SU-DHL-6 (cell line): ENCODE measurements at regions not wholly inside any gene's neighbourhood (a gene's known extent, or its start where the extent isn't known, plus 50 kb on each side); places are given as distances from the start of the nearest gene placed in this dataset.

Experiments
- H2AFZ ChIP-seq: fragments of 200-600 bp; sonication (generic); 2 replicates; pipeline ENCODE4 v1.6.1; 2014; ENCODE audit warnings: low read depth, mild to moderate bottlenecking, moderate library complexity, mixed read lengths, antibody characterized with exemption, low read length; ENCODE audit not compliant: severe bottlenecking
- H3F3A ChIP-seq: fragments of 200-600 bp; shearing (Covaris generic); 2 replicates; pipeline ENCODE4 v1.6.0; 2016; ENCODE audit warnings: antibody characterized with exemption, mild to moderate bottlenecking; ENCODE audit not compliant: insufficient read depth
- H3K27ac ChIP-seq: fragments of 200-600 bp; sonication (generic); 2 replicates; pipeline ENCODE4 v1.5.1; 2016; ENCODE audit warnings: low read depth, mild to moderate bottlenecking, low read length, moderate library complexity, mixed read lengths
- H3K27me3 ChIP-seq: fragments of 200-600 bp; sonication (generic), shearing (Covaris generic); 2 replicates; pipeline ENCODE4 v1.6.0; 2014; ENCODE audit warnings: mild to moderate bottlenecking, low read length
- H3K36me3 ChIP-seq: fragments of 200-600 bp; sonication (generic); 2 replicates; pipeline ENCODE4 v1.6.1; 2014; ENCODE audit warnings: mild to moderate bottlenecking, low read length, mixed read lengths
- H3K4me2 ChIP-seq: fragments of 300-600, 200-600 bp; shearing (Covaris generic), sonication (generic); 2 replicates; pipeline ENCODE4 v1.6.0; 2014; ENCODE audit warnings: low read length, low read depth, mild to moderate bottlenecking; ENCODE audit not compliant: poor library complexity, severe bottlenecking
- H3K4me3 ChIP-seq: fragments of 200-600 bp; sonication (generic); 2 replicates; pipeline ENCODE4 v1.5.1; 2014; ENCODE audit warnings: antibody characterized with exemption, low read length, mild to moderate bottlenecking, mixed read lengths; ENCODE audit not compliant: insufficient read depth, poor library complexity, severe bottlenecking
- H3K79me2 ChIP-seq: fragments of 200-600 bp; sonication (generic); 2 replicates; pipeline ENCODE4 v1.6.1; 2014; ENCODE audit warnings: mild to moderate bottlenecking, low read length, moderate library complexity; ENCODE audit not compliant: insufficient read depth
- H3K9ac ChIP-seq: fragments of 200-600 bp; sonication (generic); 2 replicates; pipeline ENCODE4 v1.7.0; 2014; ENCODE audit warnings: mild to moderate bottlenecking, low read length
- H3K9me2 ChIP-seq: fragments of 200-600 bp; sonication (generic); replicated peaks from 2 replicates; pipeline ENCODE4 v1.6.1; 2014; ENCODE audit warnings: low read length; ENCODE audit not compliant: insufficient read depth
- H3K9me3 ChIP-seq: fragments of 200-600 bp; sonication (generic); 2 replicates; pipeline ENCODE4 v1.6.1; 2014; ENCODE audit warnings: low read length, mixed read lengths; ENCODE audit not compliant: insufficient read depth
- H4K20me1 ChIP-seq: fragments of 200-600 bp; sonication (generic); 2 replicates; pipeline ENCODE4 v1.6.1; 2014; ENCODE audit warnings: low read depth, mild to moderate bottlenecking, antibody characterized with exemption, low read length, moderate library complexity, mixed read lengths
- EZH2phosphoT487 ChIP-seq: fragments of 200-600 bp; sonication (generic), shearing (Covaris generic); conservative IDR thresholded peaks from 2 replicates; pipeline ENCODE4 v1.6.1; 2018; ENCODE audit warnings: mild to moderate bottlenecking, antibody characterized with exemption, low read length, moderate library complexity, mixed read lengths
- TF ChIP-seq, protein P1 (sequence below): fragments of 200-600 bp; sonication (generic); IDR thresholded peaks from one replicate; pipeline ENCODE4 v1.5.1; 2017; ENCODE audit warnings: antibody characterized with exemption, mild to moderate bottlenecking, low read length, moderate library complexity; ENCODE audit not compliant: insufficient read depth, poor library complexity, severe bottlenecking

DNA sequence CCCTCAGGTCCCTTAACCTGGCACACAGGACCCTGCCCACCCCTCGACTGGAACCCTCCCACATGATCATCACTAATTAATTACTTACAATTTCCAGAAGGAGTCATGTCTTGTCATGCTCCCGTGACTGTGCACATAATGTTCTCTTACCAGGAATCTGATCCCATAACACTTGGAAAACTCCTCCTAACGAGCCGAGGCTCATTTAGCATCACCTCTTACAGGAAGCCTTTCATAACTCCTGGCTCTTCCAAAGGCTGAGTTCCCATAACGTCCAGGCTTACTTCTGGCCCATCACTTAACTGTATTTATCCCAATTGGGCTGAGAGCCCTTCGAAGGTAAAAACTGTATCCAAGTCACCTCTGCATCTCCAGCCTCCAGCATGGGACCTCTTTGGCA lies 147.9 kb upstream of the JUN start:
- Histone ChIP-seq H3K4me3 (no peak overlapping the region), H3K27me3 (no peaks in the 10 kb centered on the region), H3F3A (no peaks in the 10 kb centered on the region), H3K9me2 (no peaks in the 10 kb centered on the region), H3K27ac (no peak overlapping the region), H3K9ac (no peak overlapping the region), H2AFZ (no peak overlapping the region), H4K20me1 (no peaks in the 10 kb centered on the region), H3K9me3 (no peaks in the 10 kb centered on the region), H3K4me2 (no peak overlapping the region), H3K36me3 (no peaks in the 10 kb centered on the region), H3K79me2 (no peaks in the 10 kb centered on the region)
- TF ChIP-seq, protein P1, sequence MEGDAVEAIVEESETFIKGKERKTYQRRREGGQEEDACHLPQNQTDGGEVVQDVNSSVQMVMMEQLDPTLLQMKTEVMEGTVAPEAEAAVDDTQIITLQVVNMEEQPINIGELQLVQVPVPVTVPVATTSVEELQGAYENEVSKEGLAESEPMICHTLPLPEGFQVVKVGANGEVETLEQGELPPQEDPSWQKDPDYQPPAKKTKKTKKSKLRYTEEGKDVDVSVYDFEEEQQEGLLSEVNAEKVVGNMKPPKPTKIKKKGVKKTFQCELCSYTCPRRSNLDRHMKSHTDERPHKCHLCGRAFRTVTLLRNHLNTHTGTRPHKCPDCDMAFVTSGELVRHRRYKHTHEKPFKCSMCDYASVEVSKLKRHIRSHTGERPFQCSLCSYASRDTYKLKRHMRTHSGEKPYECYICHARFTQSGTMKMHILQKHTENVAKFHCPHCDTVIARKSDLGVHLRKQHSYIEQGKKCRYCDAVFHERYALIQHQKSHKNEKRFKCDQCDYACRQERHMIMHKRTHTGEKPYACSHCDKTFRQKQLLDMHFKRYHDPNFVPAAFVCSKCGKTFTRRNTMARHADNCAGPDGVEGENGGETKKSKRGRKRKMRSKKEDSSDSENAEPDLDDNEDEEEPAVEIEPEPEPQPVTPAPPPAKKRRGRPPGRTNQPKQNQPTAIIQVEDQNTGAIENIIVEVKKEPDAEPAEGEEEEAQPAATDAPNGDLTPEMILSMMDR = no peak
- no peak for TF ChIP-seq EZH2phosphoT487

DNA sequence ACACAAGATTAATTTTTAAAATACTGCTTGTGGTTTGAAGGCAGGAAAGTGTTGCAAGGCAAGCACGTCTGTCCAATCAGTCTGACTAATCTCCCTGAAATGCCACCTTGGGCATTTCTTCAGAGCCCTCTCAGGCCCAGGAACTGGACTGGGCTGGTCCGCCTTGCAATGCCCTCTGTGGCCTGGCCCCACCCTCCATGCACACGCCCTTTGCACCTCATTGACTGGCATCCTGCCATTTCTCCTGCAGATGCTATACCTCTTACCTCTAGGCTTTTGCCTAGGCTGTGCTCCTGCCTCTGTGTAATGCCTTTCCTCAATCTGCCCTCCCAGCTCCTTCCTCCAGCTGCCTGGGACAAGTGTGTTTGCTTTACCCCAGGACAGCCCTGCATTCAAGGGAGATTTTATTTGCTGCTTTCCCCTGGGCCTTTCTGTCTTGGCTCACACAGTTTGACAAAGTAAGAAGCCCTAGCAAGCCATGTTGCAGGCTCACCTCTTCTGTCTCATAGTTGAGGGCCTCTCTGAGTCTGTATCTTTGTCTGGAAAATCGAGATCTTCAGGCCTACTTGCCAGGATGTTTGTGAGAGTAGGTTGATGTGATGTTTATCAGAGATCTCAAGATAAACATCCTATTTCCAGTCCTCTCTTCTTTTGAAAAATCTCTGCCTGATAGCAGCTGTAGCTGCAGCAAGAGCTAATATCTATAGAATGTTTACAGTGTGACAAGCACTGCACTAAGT lies 149.2 kb upstream of the JUN start:
- no peaks in the 10 kb centered on the region for H3K36me3 ChIP-seq
- TF ChIP-seq, protein P1 = no peak
- TF ChIP-seq EZH2phosphoT487 = no peak
- no peaks in the 10 kb centered on the region for H3F3A ChIP-seq
- no peaks in the 10 kb centered on the region for H3K27me3 ChIP-seq
- H3K9ac ChIP-seq = no peak overlapping the region
- H3K4me3 ChIP-seq = no peak overlapping the region
- no peaks in the 10 kb centered on the region for H3K9me2 ChIP-seq
- H3K9me3 ChIP-seq = no peaks in the 10 kb centered on the region
- H3K4me2 ChIP-seq = no peak overlapping the region
- no peaks in the 10 kb centered on the region for H3K79me2 ChIP-seq
- no peak overlapping the region for H3K27ac ChIP-seq
- no peaks in the 10 kb centered on the region for H4K20me1 ChIP-seq
- no peak overlapping the region for H2AFZ ChIP-seq

DNA sequence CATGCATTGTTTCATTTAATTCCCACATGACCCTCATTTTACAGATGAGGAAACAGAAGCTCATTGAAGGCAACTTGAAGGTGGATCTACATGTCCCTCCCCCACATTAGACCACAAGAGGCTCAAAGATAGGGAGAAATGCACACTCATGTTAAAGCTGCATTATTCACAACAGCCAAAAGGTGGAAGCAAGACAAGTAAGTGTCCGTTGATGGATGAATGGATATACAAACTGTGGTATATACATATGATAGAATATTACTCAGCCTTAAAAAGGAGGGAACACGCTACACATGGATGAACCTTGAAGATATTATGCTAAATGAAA lies 149.7 kb upstream of the JUN start:
- Histone ChIP-seq H2AFZ (no peak overlapping the region), H3K4me3 (no peak overlapping the region), H3K27ac (no peak overlapping the region), H3K36me3 (no peaks in the 10 kb centered on the region), H3K4me2 (no peak overlapping the region), H3F3A (no peaks in the 10 kb centered on the region), H3K9me3 (no peaks in the 10 kb centered on the region), H4K20me1 (no peaks in the 10 kb centered on the region), H3K27me3 (no peaks in the 10 kb centered on the region), H3K9me2 (no peaks in the 10 kb centered on the region), H3K79me2 (no peaks in the 10 kb centered on the region), H3K9ac (no peak overlapping the region)
- no peak for TF ChIP-seq EZH2phosphoT487
- TF ChIP-seq, protein P1 = no peak
